Calu3 (cell line): ENCODE measurements at regions not wholly inside any gene's neighbourhood (a gene's known extent, or its start where the extent isn't known, plus 50 kb on each side); places are given as distances from the start of the nearest gene placed in this dataset.

Experiments used
- BruUV-seq: library from RNA; stranded (reverse); fragments of 400-500 nt; replicated peaks from 2 replicates; lab custom pipeline; 2021; lab: Mats Ljungman, UMichigan
- CTCF ChIA-PET: fragments of 300-600 bp; sonication (Branson Sonifier 250); formaldehyde crosslinking; loops from one replicate; lab custom pipeline; 2022; ENCODE audit warnings: antibody characterized with exemption; lab: Charles Lee
- DNase-seq: peaks from one replicate; pipeline ENCODE4 v3.0.0; 2022
- H3K27ac Mint-ChIP-seq: one replicate; pipeline ENCODE4 v1.8.0; 2022; ENCODE audit warnings: mixed read lengths; ENCODE audit not compliant: unreplicated experiment
- H3K27me3 Mint-ChIP-seq: one replicate; pipeline ENCODE4 v1.8.0; 2022; ENCODE audit warnings: mixed read lengths; ENCODE audit not compliant: unreplicated experiment
- H3K36me3 Mint-ChIP-seq: one replicate; pipeline ENCODE4 v1.8.0; 2022; ENCODE audit warnings: mild to moderate bottlenecking, moderate library complexity, mixed read lengths; ENCODE audit not compliant: insufficient read depth, unreplicated experiment
- H3K4me1 Mint-ChIP-seq: one replicate; pipeline ENCODE4 v1.8.0; 2022; ENCODE audit warnings: mild to moderate bottlenecking, low read depth, mixed read lengths; ENCODE audit not compliant: unreplicated experiment
- H3K4me3 Mint-ChIP-seq: one replicate; pipeline ENCODE4 v1.8.0; 2022; ENCODE audit warnings: mild to moderate bottlenecking, low read depth, moderate library complexity, mixed read lengths; ENCODE audit not compliant: unreplicated experiment
- H3K9me3 Mint-ChIP-seq: one replicate; pipeline ENCODE4 v1.8.0; 2022; ENCODE audit warnings: low read depth, mixed read lengths; ENCODE audit not compliant: unreplicated experiment
- CTCF ChIP-seq: fragments of 200-600 bp; IDR thresholded peaks from one replicate; pipeline ENCODE4 v1.8.0; 2022; ENCODE audit warnings: antibody characterized with exemption; ENCODE audit not compliant: unreplicated experiment
- intact Hi-C: fragments of 100-400 bp; cut with micrococcal nuclease; formaldehyde crosslinking; loops from one replicate; pipeline ENCODE4 v1.10.0; 2022; ENCODE audit not compliant: unreplicated experiment

DNA sequence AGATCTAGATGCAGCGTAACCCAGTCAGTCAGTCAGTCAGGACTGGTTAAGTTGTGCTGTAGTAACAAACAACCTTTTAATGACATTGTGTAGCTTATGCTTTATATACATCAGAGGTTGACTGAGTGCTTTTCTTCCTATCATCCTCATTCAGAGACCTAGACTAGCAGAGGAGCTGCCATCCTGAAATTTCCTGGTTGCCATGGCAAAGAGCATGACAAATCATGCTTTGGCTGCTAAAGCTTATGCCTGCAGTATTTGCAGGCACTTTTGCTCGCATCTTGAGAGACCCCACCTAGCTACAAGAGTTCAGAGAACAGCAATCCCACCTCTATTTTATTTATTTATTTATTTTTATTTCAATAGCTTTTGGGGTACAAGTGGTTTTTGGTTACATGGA is 244.0 kb downstream of the BTBD3 start:
- Mint-ChIP-seq H3K9me3 (peaks cover 10% of the 10 kb centered on the region), H3K4me3 (no peak overlapping the region), H3K27me3 (no peaks in the 10 kb centered on the region), H3K36me3 (peaks cover 4% of the 10 kb centered on the region), H3K27ac (no peak overlapping the region), H3K4me1 (peaks cover 16% of the 10 kb centered on the region)
- DNase-seq: no peak
- TF ChIP-seq CTCF: no peak
- intact Hi-C loops: no loop called here
- no TSS peak for BruUV-seq
- CTCF ChIA-PET: no interaction called here

- CTCF ChIA-PET: interaction anchor here (0.5 to 1.2 kb wide), 4 partner anchors 12 to 514 kb away, joined by 3 to 5 read pairs (median 4); no protein-coding TSS in a partner anchor
- no peaks in the 10 kb centered on the region for H3K27me3 Mint-ChIP-seq
- H3K9me3 Mint-ChIP-seq: peaks cover 10% of the 10 kb centered on the region
- no TSS peak for BruUV-seq
- intact Hi-C loops: no loop called here
- peak overlapping the region; percentile 77 for H3K27ac Mint-ChIP-seq
- peaks cover 4% of the 10 kb centered on the region for H3K36me3 Mint-ChIP-seq
- H3K4me1 Mint-ChIP-seq: peaks cover 17% of the 10 kb centered on the region
- TF ChIP-seq CTCF: no peak
- no peak for DNase-seq
- no peak overlapping the region for H3K4me3 Mint-ChIP-seq
Observed at GRCh38 chr20:12166053-12166717, 248.5 kb downstream of the BTBD3 start.

- no peak for TF ChIP-seq CTCF
- BruUV-seq: no TSS peak
- Mint-ChIP-seq H3K36me3 (peaks cover 4% of the 10 kb centered on the region), H3K4me1 (peaks cover 47% of the 10 kb centered on the region), H3K27me3 (no peaks in the 10 kb centered on the region), H3K9me3 (peaks cover 4% of the 10 kb centered on the region), H3K27ac (no peak overlapping the region), H3K4me3 (no peak overlapping the region)
- CTCF ChIA-PET: no interaction called here
- DNase-seq: no peak
- intact Hi-C loops: loop anchor here (10.0 kb wide), 1 partner anchor 156 kb away; no protein-coding TSS in a partner anchor
Observed at GRCh38 chr20:12170406-12170805, 252.7 kb downstream of the BTBD3 start.

DNA sequence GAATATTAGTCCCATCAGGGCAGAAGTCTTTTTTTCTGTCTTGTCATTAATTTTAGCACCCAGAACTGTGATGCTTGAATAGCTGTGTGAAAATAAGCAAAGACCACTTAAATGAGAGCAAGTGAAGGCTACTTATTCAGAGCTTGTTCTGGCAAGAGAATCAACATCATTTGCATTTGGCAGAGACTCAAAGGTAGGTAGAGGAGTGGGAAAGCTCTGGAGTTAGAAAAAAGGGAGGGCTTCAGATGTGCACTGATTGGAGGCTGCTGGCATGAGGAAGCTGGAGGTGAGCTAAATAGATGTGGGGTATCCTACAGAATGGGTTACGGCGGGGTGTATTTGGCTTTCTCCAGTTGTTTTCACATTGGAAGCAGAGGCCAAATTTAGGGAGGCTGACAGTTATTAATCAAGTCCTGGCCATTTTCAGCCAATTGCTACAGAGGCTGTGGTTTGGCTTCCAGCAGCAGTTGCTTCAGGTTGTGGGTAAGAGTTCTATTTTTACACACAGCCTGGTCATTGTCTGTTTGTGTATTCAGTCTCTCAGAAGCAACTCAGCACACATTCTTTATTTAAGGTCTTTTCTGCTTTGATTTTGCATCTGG is 254.3 kb downstream of the BTBD3 start:
- H3K9me3 Mint-ChIP-seq: no peaks in the 10 kb centered on the region
- no TSS peak for BruUV-seq
- peak overlapping the region; percentile 19 for H3K27ac Mint-ChIP-seq
- no peak overlapping the region for H3K4me3 Mint-ChIP-seq
- DNase-seq: no peak
- no peaks in the 10 kb centered on the region for H3K27me3 Mint-ChIP-seq
- intact Hi-C loops: loop anchor here (10.0 kb wide), 1 partner anchor 157 kb away; no protein-coding TSS in a partner anchor
- no peak for TF ChIP-seq CTCF
- CTCF ChIA-PET: interaction anchor here (0.7 kb wide), 1 partner anchor 81 kb away, joined by 3 read pairs; no protein-coding TSS in a partner anchor
- H3K4me1 Mint-ChIP-seq: peaks cover 38% of the 10 kb centered on the region
- H3K36me3 Mint-ChIP-seq: no peaks in the 10 kb centered on the region
